Astrocyte (in vitro differentiated cells and primary cell): ENCODE measurements at regions not wholly inside any gene's neighbourhood (a gene's known extent, or its start where the extent isn't known, plus 50 kb on each side); places are given as distances from the start of the nearest gene placed in this dataset.

Source experiments
- DNase-seq: peaks from one replicate; pipeline ENCODE4 v3.0.0-alpha.2; 2010; ENCODE audit warnings: low read depth
- FAIRE-seq: peaks from 2 replicates; lab custom pipeline; 2011; peaks lifted over from hg19 to GRCh38; lab: Jason Lieb, UNC
- H2AFZ ChIP-seq: 2 replicates; pipeline ENCODE4 v1.6.0; 2012; ENCODE audit warnings: low read depth, low read length, inconsistent platforms
- H3K27ac ChIP-seq: 2 replicates; pipeline ENCODE4 v1.5.1; 2011; ENCODE audit warnings: low read depth, low read length, inconsistent platforms
- H3K27me3 ChIP-seq: 2 replicates; pipeline ENCODE4 v1.6.0; 2011; ENCODE audit warnings: low read length, inconsistent platforms; ENCODE audit not compliant: insufficient read depth
- H3K36me3 ChIP-seq: 2 replicates; pipeline ENCODE4 v1.5.1; 2011; ENCODE audit warnings: low read length, inconsistent platforms; ENCODE audit not compliant: insufficient read depth
- H3K4me1 ChIP-seq: 2 replicates; pipeline ENCODE4 v1.5.1; 2011; ENCODE audit warnings: low read length, inconsistent platforms; ENCODE audit not compliant: insufficient read depth
- H3K4me2 ChIP-seq: 2 replicates; pipeline ENCODE4 v1.6.0; 2012; ENCODE audit warnings: low read length, inconsistent platforms
- H3K4me3 ChIP-seq: 2 replicates; pipeline ENCODE4 v1.5.1; 2011; ENCODE audit warnings: low read depth, mild to moderate bottlenecking, low read length, inconsistent platforms; ENCODE audit not compliant: insufficient read depth
- H3K79me2 ChIP-seq: 2 replicates; pipeline ENCODE4 v1.6.0; 2012; ENCODE audit warnings: mild to moderate bottlenecking, low read length, inconsistent platforms; ENCODE audit not compliant: insufficient read depth
- H3K9ac ChIP-seq: 2 replicates; pipeline ENCODE4 v1.6.0; 2012; ENCODE audit warnings: mild to moderate bottlenecking, low read length, inconsistent platforms
- H3K9me3 ChIP-seq: 2 replicates; pipeline ENCODE4 v1.5.1; 2012; ENCODE audit warnings: low read depth, mild to moderate bottlenecking, low read length, inconsistent platforms; ENCODE audit not compliant: insufficient read depth
- H4K20me1 ChIP-seq: 2 replicates; pipeline ENCODE4 v1.6.0; 2012; ENCODE audit warnings: low read length, inconsistent platforms; ENCODE audit not compliant: insufficient read depth
- H3K27ac Mint-ChIP-seq: one replicate; pipeline ENCODE4 v1.8.0; 2021; ENCODE audit warnings: mild to moderate bottlenecking, mixed read lengths; ENCODE audit not compliant: unreplicated experiment
- H3K27me3 Mint-ChIP-seq: one replicate; pipeline ENCODE4 v1.8.0; 2021; ENCODE audit warnings: low read depth, mixed read lengths; ENCODE audit not compliant: unreplicated experiment
- H3K36me3 Mint-ChIP-seq: one replicate; pipeline ENCODE4 v1.8.0; 2021; ENCODE audit warnings: low read depth, mixed read lengths; ENCODE audit not compliant: unreplicated experiment
- H3K4me1 Mint-ChIP-seq: one replicate; pipeline ENCODE4 v1.8.0; 2021; ENCODE audit warnings: low read depth, mixed read lengths; ENCODE audit not compliant: unreplicated experiment
- H3K4me3 Mint-ChIP-seq: one replicate; pipeline ENCODE4 v1.8.0; 2021; ENCODE audit warnings: mild to moderate bottlenecking, moderate library complexity, mixed read lengths; ENCODE audit not compliant: unreplicated experiment
- H3K9me3 Mint-ChIP-seq: one replicate; pipeline ENCODE4 v1.8.0; 2021; ENCODE audit warnings: mild to moderate bottlenecking, mixed read lengths; ENCODE audit not compliant: unreplicated experiment
- CTCF ChIP-seq: IDR thresholded peaks from 2 replicates; pipeline ENCODE4 v1.5.1; 2011; ENCODE audit warnings: low read depth, mild to moderate bottlenecking, inconsistent platforms, low read length, moderate library complexity; ENCODE audit not compliant: insufficient read depth
- EZH2 ChIP-seq: IDR thresholded peaks from 2 replicates; pipeline ENCODE4 v1.6.1; 2012; ENCODE audit warnings: mild to moderate bottlenecking, low read length, inconsistent platforms; ENCODE audit not compliant: insufficient read depth

- H3K4me3 ChIP-seq: no peak overlapping the region
- FAIRE-seq: no peak
- no peak overlapping the region for H3K27ac ChIP-seq
- Mint-ChIP-seq H3K9me3 (no peaks in the 10 kb centered on the region), H3K27ac (no peak overlapping the region), H3K4me3 (no peak overlapping the region), H3K36me3 (peaks cover 2% of the 10 kb centered on the region), H3K4me1 (peaks cover 16% of the 10 kb centered on the region), H3K27me3 (no peaks in the 10 kb centered on the region)
- H2AFZ ChIP-seq: no peak overlapping the region
- no peaks in the 10 kb centered on the region for H3K36me3 ChIP-seq
- H3K79me2 ChIP-seq: no peaks in the 10 kb centered on the region
- H3K9me3 ChIP-seq: no peaks in the 10 kb centered on the region
- no peaks in the 10 kb centered on the region for H3K4me1 ChIP-seq
- H3K4me2 ChIP-seq: no peak overlapping the region
- H3K27me3 ChIP-seq: no peaks in the 10 kb centered on the region
- H3K9ac ChIP-seq: no peak overlapping the region
- TF ChIP-seq EZH2 (no peak), CTCF (no peak)
- no peaks in the 10 kb centered on the region for H4K20me1 ChIP-seq
- DNase-seq: no peak
Measured at GRCh38 chr7:124460056-124460450, 305.5 kb downstream of the GPR37 start.

DNA sequence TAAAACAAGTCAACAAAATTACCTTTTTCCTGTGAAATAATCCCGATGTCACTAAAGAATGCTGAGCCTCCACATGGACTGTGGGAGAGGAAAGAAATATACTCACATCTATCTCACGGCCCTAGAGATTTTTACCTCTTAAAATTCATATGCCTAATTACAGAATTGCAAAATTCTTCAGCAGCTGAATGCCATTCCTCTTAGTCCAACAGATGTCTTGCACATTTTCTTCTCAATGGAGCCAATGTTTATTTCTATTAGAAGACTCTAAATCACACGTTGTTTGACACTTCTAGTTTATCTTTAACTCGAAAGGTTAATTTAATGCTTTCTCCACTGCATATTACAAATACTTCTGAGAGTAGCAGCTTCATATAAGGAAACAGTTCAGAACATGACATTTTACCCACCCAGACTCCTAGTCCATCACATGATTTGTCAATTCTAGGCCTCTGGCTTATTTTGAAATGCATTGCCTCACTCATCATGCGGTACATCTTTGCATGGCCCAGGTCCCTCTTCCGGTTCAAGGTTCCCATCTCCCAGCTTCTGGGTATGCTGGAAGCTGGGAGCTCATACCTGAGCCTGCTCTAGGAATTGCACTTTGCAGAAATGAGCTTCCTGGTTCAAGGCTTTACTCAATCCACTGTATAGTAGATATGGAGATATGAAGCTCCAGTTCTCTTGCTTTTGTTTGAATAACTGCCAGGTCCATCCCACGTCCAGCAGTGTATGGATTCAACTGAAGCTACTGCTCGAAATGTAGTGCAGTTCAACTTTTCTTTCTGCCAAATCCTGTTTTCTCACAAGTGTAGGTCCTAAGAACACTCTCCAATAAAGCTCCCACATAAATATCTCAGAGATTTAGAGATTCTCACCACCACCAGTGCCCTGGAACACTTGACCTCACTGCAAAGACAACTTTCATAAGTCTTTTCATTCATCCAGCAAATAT, 306.2 kb downstream of the GPR37 start:
- no peak overlapping the region for H3K4me3 ChIP-seq
- H3K9ac ChIP-seq: no peak overlapping the region
- H2AFZ ChIP-seq: no peak overlapping the region
- Mint-ChIP-seq H3K27me3 (no peaks in the 10 kb centered on the region), H3K27ac (no peak overlapping the region), H3K4me3 (no peak overlapping the region), H3K36me3 (peaks cover 2% of the 10 kb centered on the region), H3K4me1 (peaks cover 16% of the 10 kb centered on the region), H3K9me3 (no peaks in the 10 kb centered on the region)
- no peaks in the 10 kb centered on the region for H3K27me3 ChIP-seq
- TF ChIP-seq EZH2 (no peak), CTCF (no peak)
- no peaks in the 10 kb centered on the region for H3K9me3 ChIP-seq
- no peaks in the 10 kb centered on the region for H3K79me2 ChIP-seq
- FAIRE-seq: no peak
- H3K4me1 ChIP-seq: no peaks in the 10 kb centered on the region
- no peaks in the 10 kb centered on the region for H3K36me3 ChIP-seq
- no peak overlapping the region for H3K27ac ChIP-seq
- no peaks in the 10 kb centered on the region for H4K20me1 ChIP-seq
- DNase-seq: peak; percentile 41
- no peak overlapping the region for H3K4me2 ChIP-seq

DNA sequence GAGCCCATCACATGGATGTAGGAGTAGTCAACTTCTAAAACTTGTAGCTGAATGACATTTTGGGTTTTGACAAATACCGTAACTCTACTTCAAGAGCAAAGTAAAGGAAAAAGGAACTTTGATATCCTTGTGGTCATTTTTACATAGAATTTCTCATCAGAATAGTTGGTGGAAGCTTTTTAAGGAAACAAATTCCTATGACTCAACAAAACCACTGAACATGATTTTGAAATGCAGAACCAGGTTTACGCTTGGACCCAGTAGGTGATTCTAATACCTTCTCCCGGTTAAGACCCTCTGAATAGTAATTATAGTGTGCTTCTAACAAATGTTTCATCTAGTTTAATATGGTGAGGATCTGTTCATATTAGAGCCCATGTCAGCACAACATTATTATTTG, 307.8 kb downstream of the GPR37 start:
- Mint-ChIP-seq H3K27ac (no peak overlapping the region), H3K4me3 (no peak overlapping the region)

More for the DNA sequence above, 307.8 kb downstream of the GPR37 start:
- peak overlapping the region; percentile 38 for H3K4me2 ChIP-seq
- Mint-ChIP-seq H3K9me3 (no peaks in the 10 kb centered on the region), H3K4me1 (peaks cover 16% of the 10 kb centered on the region), H3K27me3 (no peaks in the 10 kb centered on the region), H3K36me3 (no peaks in the 10 kb centered on the region)
- H3K4me1 ChIP-seq: no peaks in the 10 kb centered on the region
- H4K20me1 ChIP-seq: no peaks in the 10 kb centered on the region
- no peaks in the 10 kb centered on the region for H3K9me3 ChIP-seq
- FAIRE-seq (no peak), DNase-seq (peak; percentile 45)
- no peaks in the 10 kb centered on the region for H3K36me3 ChIP-seq
- no peak overlapping the region for H3K9ac ChIP-seq
- no peak overlapping the region for H3K27ac ChIP-seq
- TF ChIP-seq EZH2 (no peak), CTCF (no peak)
- H3K4me3 ChIP-seq: no peak overlapping the region
- no peak overlapping the region for H2AFZ ChIP-seq
- no peaks in the 10 kb centered on the region for H3K79me2 ChIP-seq
- no peaks in the 10 kb centered on the region for H3K27me3 ChIP-seq
